ENCODE measurements at regions not wholly inside any gene's neighbourhood (a gene's known extent, or its start where the extent isn't known, plus 50 kb on each side); places are given as distances from the start of the nearest gene placed in this dataset.

DNA sequence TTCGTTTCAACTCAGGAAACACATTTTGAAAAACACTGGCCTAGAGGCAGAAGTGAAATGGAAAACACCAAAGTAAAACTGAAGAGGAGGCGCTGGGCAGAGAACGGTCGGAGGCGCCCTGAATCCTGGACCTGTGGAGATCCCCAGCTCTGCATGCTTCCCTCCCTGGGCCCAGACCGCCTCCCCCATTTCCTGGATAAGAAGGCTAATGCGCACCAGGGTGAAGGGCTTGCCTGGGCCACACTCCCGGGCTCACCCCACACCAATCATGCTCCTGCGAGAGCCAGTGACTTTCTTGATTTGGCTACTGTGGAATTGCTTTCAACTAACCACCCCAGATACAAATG is 167.1 kb downstream of the CRYBB2 start (continued):
- TF ChIP-seq ZNF462 (CRISPR knock-in tag; IDR thresholded peaks at IDR 0.05) = no peak

- no peak for DNase-seq (ENCODE audit: low spot score)
- peaks cover 84% of the 10 kb centered on the region for H3K79me2 ChIP-seq (replicated peaks; ENCODE audit: insufficient read depth)
- no peaks in the 10 kb centered on the region for H3K36me3 ChIP-seq (ENCODE audit: insufficient read depth)
- no peak for ATAC-seq
- TF ChIP-seq, protein P1, sequence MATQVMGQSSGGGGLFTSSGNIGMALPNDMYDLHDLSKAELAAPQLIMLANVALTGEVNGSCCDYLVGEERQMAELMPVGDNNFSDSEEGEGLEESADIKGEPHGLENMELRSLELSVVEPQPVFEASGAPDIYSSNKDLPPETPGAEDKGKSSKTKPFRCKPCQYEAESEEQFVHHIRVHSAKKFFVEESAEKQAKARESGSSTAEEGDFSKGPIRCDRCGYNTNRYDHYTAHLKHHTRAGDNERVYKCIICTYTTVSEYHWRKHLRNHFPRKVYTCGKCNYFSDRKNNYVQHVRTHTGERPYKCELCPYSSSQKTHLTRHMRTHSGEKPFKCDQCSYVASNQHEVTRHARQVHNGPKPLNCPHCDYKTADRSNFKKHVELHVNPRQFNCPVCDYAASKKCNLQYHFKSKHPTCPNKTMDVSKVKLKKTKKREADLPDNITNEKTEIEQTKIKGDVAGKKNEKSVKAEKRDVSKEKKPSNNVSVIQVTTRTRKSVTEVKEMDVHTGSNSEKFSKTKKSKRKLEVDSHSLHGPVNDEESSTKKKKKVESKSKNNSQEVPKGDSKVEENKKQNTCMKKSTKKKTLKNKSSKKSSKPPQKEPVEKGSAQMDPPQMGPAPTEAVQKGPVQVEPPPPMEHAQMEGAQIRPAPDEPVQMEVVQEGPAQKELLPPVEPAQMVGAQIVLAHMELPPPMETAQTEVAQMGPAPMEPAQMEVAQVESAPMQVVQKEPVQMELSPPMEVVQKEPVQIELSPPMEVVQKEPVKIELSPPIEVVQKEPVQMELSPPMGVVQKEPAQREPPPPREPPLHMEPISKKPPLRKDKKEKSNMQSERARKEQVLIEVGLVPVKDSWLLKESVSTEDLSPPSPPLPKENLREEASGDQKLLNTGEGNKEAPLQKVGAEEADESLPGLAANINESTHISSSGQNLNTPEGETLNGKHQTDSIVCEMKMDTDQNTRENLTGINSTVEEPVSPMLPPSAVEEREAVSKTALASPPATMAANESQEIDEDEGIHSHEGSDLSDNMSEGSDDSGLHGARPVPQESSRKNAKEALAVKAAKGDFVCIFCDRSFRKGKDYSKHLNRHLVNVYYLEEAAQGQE (IDR thresholded peaks at IDR 0.05; ENCODE audit: unreplicated experiment) = no peak
- Mint-ChIP-seq H3K4me3 (no peak overlapping the region; the same call in 2 of the 3 replicates), H3K27me3 (ENCODE audit: insufficient read depth, low read depth, poor library complexity) (peaks cover 24% of the 10 kb centered on the region), H3K27ac (peak overlapping the region; percentile 44), H3K36me3 (ENCODE audit: low read depth) (no peaks in the 10 kb centered on the region; the same call in 2 of the 3 replicates), H3K4me1 (peaks cover 63% of the 10 kb centered on the region), H3K9me3 (no peaks in the 10 kb centered on the region)
- H3F3A ChIP-seq (replicated peaks; ENCODE audit: low read depth) = peaks cover 5% of the 10 kb centered on the region; the same call in 1 of the 2 replicates
- H3K4me3 ChIP-seq = no peak overlapping the region
- H3K27me3 ChIP-seq (ENCODE audit: insufficient read depth) = no peaks in the 10 kb centered on the region
- peaks cover 36% of the 10 kb centered on the region for H4K20me1 ChIP-seq (replicated peaks; ENCODE audit: insufficient read depth)
- H3K9me2 ChIP-seq (ENCODE audit: insufficient read depth) = no peaks in the 10 kb centered on the region
- H3K27ac ChIP-seq (ENCODE audit: low read depth) = no peak overlapping the region
- H3K4me1 ChIP-seq (ENCODE audit: insufficient read depth) = peaks cover 40% of the 10 kb centered on the region
- H3K4me2 ChIP-seq = no peak overlapping the region
- H2AFZ ChIP-seq = no peak overlapping the region
Observed at GRCh38 chr22:25388415-25388814, 169.0 kb downstream of the CRYBB2 start.

Data from GM23338 (cell line).